SJSA1 (cell line): ENCODE measurements at regions not wholly inside any gene's neighbourhood (a gene's known extent, or its start where the extent isn't known, plus 50 kb on each side); places are given as distances from the start of the nearest gene placed in this dataset.

Experiments
- DNase-seq, 2 experiments: peaks; one replicate each; pipeline ENCODE4 v3.0.0-alpha.2; 2015 to 2020; ENCODE audit warnings: low spot score in 2 of 2, low read depth in 1 of 2
- H3K27ac ChIP-seq: fragments of 250-450 bp; sonication (Bioruptor Pico); 2 replicates; pipeline ENCODE4 v1.5.1; 2020; ENCODE audit warnings: mild to moderate bottlenecking, moderate library complexity
- H3K27me3 ChIP-seq: fragments of 250-450 bp; sonication (Bioruptor Pico); replicated peaks from 2 replicates; pipeline ENCODE4 v1.5.1; 2020; ENCODE audit warnings: mild to moderate bottlenecking, moderate library complexity
- H3K36me3 ChIP-seq: fragments of 250-450 bp; sonication (Bioruptor Pico); 2 replicates; pipeline ENCODE4 v1.5.1; 2020; ENCODE audit warnings: mild to moderate bottlenecking
- H3K4me1 ChIP-seq: fragments of 250-450 bp; sonication (Bioruptor Pico); replicated peaks from 2 replicates; pipeline ENCODE4 v1.6.1; 2021; ENCODE audit warnings: mild to moderate bottlenecking
- H3K4me3 ChIP-seq: fragments of 250-450 bp; sonication (Bioruptor Pico); 2 replicates; pipeline ENCODE4 v1.5.1; 2020; ENCODE audit warnings: mild to moderate bottlenecking
- H3K9me3 ChIP-seq: fragments of 250-450 bp; sonication (Bioruptor Pico); replicated peaks from 2 replicates; pipeline ENCODE4 v1.5.1; 2020; ENCODE audit warnings: mild to moderate bottlenecking

DNA sequence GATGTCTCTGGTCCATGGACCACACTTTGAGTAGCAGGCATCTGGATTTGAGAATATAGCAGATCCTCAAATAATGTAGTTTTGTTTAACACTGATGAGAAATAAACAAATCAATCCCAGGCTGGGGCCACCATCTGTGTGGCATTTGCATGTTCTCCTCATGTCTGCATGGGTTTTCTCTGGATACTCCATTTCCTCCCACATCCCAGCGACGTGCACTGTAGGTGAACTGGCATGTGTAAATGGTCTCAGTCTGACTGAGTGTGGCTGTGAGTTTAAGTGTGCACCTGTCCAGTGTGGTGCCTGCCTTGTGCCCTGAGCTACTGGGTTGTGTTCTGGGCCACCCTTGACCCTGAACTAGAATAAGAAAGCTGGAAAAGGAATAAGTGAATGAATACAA, 66.3 kb upstream of the NANOGP8 start:
- Histone ChIP-seq H3K4me3 (no peak overlapping the region), H3K27me3 (no peaks in the 10 kb centered on the region), H3K9me3 (no peaks in the 10 kb centered on the region), H3K36me3 (no peaks in the 10 kb centered on the region), H3K27ac (no peak overlapping the region), H3K4me1 (peaks cover 6% of the 10 kb centered on the region)
- DNase-seq = no peak

DNA sequence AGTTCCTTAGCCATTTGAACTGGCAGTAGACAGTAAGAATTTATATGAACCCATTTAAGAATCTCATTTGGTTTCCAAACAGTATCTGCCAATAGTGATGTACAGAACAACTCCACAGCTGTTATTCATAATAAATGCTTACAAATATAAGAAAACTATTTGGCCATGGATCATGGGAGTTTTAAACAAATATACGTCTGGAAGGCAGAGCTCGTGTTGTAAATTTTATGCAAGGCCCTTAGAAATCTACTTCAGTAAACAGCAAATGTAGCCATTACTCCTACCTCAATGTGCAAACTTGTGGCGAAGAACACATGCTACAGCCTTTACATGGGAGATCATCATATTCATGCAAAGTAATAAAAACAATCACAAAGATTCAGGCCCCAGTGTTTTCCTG, 65.3 kb upstream of the NANOGP8 start:
- H3K4me1 ChIP-seq = peaks cover 6% of the 10 kb centered on the region
- no peak overlapping the region for H3K27ac ChIP-seq
- DNase-seq = no peak
- no peak overlapping the region for H3K4me3 ChIP-seq
- no peaks in the 10 kb centered on the region for H3K36me3 ChIP-seq
- no peaks in the 10 kb centered on the region for H3K9me3 ChIP-seq
- no peaks in the 10 kb centered on the region for H3K27me3 ChIP-seq

DNA sequence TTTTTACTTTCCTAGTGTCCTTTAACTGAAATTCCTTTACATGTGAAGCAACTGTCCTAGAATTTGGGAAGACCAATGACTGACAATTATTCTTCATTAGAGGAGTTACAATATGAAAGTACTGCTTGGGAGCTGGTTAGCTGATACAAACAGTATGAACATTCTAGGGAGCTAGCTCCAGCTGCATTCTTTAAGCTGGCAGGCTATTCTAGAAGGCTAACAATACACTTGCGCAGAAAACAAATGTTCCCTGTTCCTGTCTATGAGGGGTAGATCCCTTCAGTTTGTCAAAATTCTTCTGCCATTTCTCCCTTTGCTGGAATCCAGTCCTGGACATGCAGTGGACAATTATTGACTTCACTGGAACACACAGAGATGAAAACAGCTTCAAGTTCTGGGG, 60.2 kb upstream of the NANOGP8 start:
- no peak overlapping the region for H3K4me3 ChIP-seq
- H3K27ac ChIP-seq = no peak overlapping the region
- H3K4me1 ChIP-seq = peaks cover 20% of the 10 kb centered on the region
- no peaks in the 10 kb centered on the region for H3K9me3 ChIP-seq
- no peaks in the 10 kb centered on the region for H3K36me3 ChIP-seq
- no peak for DNase-seq
- H3K27me3 ChIP-seq = no peaks in the 10 kb centered on the region

DNA sequence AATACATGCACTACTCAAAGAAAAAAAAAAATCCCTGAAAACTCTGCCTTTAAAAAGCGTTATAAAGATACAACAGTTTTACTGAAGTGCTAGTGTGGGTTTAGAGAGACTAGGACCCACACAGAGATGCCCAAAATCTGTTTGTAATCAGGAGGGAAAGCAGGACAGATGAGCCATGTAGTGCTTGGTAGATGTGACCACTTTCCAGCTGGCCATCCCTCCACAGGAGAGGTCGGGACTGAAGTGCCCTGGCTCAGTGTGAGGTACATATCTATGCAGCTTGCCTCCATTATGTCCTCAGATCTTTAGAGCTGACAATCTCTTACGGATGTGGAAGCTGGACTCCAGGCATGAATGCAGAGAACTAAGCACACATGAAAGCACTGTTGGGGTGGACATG, 57.5 kb upstream of the NANOGP8 start:
- Histone ChIP-seq H3K27ac (peak overlapping the region; percentile 73), H3K4me3 (no peak overlapping the region)

DNA sequence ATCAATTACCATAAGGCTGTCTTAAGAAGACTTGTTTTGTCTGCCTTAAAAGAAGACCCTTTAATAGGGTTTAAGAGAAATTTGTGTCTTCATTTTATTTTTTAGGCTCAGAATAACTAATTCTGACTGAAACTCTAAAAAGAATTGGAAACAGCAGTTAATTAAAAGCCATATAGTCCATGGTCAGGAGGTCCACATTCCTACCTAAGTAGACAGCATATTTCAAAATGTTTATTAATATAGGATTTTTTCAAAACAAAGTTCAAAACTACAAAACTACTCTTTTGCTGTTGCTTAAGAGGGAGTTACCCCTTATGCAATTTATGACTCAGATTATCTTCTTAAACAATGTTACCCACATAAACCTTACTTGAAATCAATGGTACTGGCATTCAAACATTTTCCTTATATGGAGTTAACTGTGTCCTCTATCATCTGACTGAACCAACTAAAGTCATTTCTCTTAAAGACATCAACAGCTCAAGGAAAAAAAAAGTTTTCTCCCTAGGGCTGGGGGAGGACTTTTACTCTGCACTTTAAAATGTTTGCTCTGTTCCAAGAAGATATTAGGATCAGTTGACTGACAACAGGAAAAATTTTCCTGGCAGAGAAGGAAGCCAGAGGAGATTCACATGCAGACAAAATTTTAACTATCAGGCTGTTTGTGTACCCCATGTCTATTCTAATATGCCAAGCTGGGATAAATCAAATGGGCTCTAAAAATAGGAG, 56.8 kb upstream of the NANOGP8 start:
- H3K36me3 ChIP-seq = no peaks in the 10 kb centered on the region
- H3K9me3 ChIP-seq = no peaks in the 10 kb centered on the region
- no peaks in the 10 kb centered on the region for H3K27me3 ChIP-seq
- peak overlapping the region; percentile 73 for H3K27ac ChIP-seq
- H3K4me3 ChIP-seq = no peak overlapping the region
- DNase-seq = peak in 1 of 2 experiments; percentile 68
- H3K4me1 ChIP-seq = peaks cover 20% of the 10 kb centered on the region

More for the DNA sequence above, 57.5 kb upstream of the NANOGP8 start:
- DNase-seq = no peak
- no peaks in the 10 kb centered on the region for H3K9me3 ChIP-seq
- no peaks in the 10 kb centered on the region for H3K27me3 ChIP-seq
- H3K36me3 ChIP-seq = no peaks in the 10 kb centered on the region
- peaks cover 20% of the 10 kb centered on the region for H3K4me1 ChIP-seq

DNA sequence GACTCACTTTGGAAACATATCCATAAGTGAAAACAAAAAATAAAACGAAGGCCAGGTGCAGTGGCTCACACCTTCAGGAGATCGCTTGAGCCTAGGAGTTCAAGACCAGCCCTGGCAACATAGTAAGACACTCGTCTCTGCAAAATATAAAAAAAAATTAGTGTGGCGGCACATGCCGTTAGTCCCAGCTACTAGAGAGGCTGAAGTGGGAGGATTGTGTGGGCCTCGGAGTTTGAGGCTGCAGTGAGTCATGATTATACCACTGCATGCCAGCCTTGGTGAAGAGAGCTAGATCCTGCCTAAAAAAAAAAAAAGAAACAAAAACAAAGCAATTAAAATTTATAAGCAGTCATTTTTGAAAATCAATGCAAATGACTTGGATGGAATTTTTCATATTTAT, 54.7 kb upstream of the NANOGP8 start:
- no peaks in the 10 kb centered on the region for H3K9me3 ChIP-seq
- no peak for DNase-seq

DNA sequence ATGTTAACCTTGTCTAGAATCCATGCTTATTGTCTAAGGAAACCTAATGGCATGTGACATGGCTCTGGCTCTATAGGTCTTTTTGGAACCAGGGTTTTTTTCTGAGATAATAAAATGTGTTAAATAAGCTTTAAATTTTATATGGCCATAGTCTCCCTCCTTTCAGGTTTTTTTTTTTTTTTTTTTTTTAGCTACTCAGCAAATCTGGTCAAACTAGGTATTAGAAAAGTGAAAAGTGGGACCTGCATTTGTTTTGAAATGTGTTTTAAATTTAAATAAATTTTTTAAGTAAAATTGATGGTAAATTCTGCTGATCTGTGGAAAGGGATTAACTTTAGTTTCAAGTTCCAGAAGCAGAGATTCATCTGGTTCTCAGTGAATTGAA, 52.1 kb upstream of the NANOGP8 start:
- Histone ChIP-seq H3K4me3 (no peak overlapping the region), H3K36me3 (no peaks in the 10 kb centered on the region), H3K27me3 (no peaks in the 10 kb centered on the region), H3K27ac (no peak overlapping the region), H3K9me3 (no peaks in the 10 kb centered on the region), H3K4me1 (peaks cover 11% of the 10 kb centered on the region)
- DNase-seq = no peak

More for the DNA sequence above, 54.7 kb upstream of the NANOGP8 start:
- Histone ChIP-seq H3K4me1 (peaks cover 20% of the 10 kb centered on the region), H3K36me3 (no peaks in the 10 kb centered on the region), H3K27ac (no peak overlapping the region), H3K4me3 (no peak overlapping the region), H3K27me3 (no peaks in the 10 kb centered on the region)

DNA sequence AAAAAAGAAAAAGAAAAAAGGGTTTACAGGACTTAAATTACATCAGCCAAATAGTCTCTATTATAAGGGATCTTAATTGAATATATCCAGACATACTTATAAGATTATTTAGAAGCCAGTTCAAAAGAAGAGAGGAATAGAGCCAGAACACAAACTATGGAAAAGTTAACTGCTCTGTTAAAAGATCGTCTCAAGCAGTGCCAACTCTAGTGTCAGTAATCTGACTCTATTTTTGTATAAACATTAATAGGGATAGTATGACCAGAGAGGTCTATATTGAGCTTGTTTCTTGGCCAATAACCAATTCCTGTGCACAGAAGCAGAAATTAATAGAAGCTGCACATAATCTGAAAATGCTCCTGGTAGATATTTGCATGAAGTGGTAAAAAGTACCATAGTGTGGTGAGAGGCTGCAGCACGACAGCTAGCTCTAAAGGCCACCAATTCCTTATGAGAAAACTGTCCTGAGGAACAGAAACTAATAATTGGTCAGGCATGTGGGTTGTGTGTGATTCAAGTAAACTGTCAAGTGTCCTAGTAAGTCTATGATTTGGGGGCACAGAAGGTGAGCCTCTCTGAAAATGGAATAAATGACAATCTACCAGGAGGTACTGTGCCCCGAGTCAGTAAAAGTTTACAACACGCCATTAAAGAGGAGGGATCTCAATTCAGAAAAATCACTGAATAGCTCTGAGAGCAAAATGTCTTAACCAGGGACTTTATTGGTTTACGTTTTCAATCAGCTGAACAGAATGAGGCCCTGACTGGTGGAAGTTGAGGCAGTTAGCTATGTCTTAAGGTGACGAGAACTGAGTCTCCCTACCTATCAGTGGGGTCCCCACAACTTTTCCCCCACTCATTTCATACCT, 51.5 kb upstream of the NANOGP8 start:
- Histone ChIP-seq H3K27ac (no peak overlapping the region), H3K36me3 (no peaks in the 10 kb centered on the region), H3K9me3 (no peaks in the 10 kb centered on the region), H3K4me3 (no peak overlapping the region), H3K4me1 (peaks cover 5% of the 10 kb centered on the region), H3K27me3 (no peaks in the 10 kb centered on the region)
- DNase-seq = no peak
